NOMO-1 treated with DMSO at 0.1 percent for 48 hours (cell line): ENCODE measurements at regions not wholly inside any gene's neighbourhood (a gene's known extent, or its start where the extent isn't known, plus 50 kb on each side); places are given as distances from the start of the nearest gene placed in this dataset.

Source experiments
- DNase-seq: peaks from one replicate; lab custom pipeline; 2025; ENCODE audit not compliant: unreplicated experiment; lab: John Stamatoyannopoulos, UW

DNA sequence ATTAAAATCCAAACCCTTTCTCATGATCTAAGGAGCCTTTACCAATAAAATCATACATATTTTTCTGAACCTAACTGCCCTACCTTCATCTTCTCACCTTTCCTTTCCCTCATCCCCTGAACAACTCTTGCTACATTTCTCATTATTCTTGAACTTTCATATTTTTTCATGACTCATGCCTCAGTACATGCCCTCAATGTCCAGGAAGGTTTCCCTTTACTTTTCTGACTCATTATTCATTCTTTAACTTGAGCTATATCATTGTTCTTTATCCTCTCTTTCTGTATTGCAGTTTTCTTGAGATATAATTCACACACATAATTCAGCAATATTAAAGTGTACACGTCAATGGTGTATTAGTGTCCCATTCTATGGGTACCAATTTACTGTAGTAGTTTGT, 231.0 kb downstream of the ALG10B start:
- DNase-seq: no peak

DNA sequence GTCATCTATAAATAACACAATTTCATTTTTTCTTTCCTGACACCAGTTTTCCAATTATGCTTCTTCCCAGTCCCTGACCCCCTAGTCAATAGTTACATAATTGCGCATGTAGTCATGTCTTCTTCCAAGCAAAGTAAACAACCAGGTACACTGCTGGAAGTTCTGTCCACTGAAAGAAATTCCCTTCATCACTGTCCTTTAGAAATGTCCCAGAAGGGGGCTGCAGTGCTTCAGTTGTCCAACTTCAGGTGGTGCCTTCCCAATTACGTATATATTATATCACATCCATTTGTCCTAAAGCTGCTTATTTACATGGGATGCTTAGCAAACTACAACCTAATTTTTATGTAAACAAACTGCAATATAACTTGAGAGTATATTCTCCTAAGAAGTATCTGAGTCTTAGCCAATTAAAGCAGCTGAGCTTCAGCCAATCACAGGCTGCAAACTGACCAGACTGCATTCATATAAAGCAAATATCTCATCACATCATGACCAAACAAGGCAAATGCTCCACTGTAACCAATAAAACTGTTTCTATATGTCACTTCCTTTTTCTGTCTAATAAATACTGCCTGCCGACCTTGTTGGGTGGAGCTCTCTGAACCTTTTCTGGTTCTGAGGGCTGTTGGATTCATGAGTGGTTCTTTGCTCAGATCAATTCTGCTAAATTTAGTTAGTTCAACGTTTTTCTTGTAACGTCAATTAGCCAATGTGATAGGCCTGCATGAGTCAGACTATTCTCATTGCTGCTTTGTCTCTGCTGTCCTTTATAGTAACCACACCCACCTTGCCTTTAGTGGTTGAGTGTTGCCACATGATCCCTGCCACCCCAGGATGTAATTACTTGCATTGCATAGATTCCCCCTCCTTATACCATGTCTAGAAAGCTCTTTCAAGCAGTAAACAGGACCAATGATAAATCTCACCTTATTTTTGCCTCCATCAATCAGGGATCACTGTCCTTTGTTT, 239.3 kb downstream of the ALG10B start:
- DNase-seq: peak; percentile 85

DNA sequence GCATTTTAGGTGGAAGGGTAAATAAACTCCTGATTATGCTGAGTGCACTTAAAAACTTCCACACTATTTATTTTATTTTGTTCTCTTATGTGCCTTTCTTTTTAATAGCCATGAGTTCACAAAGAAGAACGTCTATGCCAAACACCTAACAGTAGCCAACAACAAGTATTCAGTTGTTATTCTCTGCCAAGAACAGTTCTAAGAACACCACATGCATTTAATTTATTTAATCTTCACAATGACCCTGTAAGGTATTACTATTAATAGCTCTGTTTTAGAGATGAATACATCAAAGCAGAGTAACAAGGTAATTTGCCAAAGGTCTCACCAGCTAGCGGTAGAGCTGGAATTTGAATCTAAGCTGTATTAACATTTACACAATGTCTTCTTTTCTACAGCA, 240.1 kb downstream of the ALG10B start:
- no peak for DNase-seq

DNA sequence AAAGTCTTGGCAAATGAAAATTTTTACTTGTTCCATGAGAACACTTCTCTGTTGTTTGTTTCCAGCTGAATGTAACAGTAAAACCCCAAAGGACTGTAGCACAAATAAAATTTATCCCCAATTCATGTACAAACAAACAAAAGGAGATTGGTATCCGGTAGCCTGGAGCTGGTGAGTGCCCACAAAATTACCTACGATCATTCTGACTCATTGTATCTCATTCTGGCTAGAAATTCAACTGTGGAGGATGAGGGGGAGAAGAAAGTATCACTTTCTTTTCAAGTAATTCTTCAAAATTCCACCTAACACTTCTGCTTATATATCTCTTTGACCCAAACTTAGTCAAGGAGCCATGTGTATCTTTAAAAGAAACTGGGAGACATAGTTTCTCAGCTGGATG, 268.5 kb downstream of the ALG10B start:
- no peak for DNase-seq

DNA sequence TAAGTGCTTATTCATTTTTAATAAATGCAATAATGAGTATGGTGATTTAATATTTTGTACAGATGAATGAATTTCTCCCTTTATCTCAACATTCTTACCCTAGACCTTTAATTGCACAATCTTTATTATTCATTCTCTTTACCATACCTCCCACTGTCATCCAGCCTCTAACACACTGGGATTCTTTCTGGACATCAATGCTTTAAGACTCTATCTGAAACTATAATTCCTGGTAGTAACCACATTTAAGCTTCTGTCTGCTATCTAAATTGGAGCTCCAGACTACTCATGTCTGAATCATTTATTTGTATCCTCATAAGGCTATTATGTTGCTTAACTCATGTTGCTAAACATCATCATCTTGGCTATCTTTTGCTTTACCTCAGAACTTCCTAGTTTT, 270.2 kb downstream of the ALG10B start:
- DNase-seq: peak; percentile 34

DNA sequence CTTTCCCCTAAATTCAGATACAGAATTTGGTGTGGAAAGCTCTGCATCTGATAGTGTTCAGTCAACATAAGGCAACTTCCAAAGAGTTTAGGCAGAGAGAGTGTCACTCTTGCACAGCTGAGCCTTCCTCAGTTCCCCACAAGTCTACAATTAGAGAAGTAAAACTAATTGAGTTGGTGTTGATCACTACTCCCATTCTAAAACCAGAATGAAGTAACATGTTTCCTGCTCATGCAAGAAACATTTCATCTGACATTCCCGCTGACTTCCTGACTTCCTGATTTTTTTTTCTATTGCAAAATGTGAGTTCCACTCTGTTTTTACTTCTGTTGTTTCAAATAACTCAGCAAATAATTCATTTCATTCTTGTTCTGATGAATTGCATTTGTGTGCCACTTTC, 271.0 kb downstream of the ALG10B start:
- peak; percentile 59 for DNase-seq

DNA sequence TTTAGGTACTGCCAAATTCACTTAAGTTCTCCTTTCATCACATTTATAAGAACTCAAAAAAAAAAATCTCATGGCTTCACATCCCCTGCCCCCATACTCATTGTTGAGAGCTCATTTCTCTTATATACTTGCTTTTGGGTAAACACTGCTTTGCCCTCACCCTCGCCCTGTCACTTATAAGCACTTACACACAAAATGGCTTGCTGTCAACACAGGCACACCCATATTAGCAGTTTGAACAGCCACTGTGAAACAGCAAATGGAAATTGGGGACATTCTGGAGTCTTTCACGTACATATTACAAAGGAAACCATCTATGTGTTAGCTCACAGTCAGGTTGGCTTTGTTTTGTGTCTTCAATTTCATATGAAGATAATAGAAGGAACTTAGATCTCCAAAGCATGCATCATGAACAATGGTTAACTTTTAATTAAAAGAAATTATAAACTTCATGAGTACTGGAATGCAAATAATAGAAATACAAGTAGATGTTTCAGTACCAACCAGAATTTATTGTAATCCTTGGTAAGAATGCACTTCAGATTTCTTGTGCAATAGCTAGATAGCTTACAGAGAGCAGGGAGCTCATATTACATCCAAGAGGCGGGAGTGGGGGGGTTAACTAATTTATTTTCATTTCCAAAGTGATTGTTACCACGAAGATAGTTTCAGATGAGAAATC, 272.2 kb downstream of the ALG10B start:
- no peak for DNase-seq

DNA sequence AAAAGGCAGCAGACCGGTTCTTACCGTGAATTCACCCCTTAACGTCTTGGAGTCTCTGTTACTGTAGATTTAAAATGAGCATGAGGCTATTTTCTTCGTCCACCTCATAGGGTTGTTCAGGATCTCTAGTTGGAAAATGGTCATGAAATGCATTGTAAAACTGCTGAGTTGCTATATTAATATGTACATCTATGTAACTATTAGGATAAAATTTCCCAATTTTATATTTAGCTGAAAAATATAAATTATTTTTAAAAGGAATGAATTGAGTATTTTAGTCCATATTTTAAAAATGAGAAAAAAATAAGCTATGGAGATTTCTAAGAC, 272.7 kb downstream of the ALG10B start:
- no peak for DNase-seq

DNA sequence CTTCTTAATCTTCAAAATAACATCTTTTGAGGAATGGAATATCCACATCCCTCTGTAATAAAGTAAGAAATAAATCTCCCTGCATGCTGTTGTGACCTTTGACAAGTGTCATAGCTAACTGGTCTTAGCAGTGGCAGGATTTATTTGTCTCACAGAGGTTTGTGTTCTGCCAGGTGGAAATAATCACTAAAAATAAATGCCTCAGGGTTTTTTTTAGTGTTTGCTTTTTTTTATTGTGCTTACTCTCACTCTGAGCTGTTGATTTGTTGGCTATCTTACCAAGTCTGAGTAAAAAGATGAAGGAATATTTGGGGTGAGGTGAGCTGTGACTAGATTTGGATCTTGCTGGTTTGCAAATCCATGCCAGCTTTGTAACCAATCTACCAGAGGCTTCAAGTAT, 285.4 kb downstream of the ALG10B start:
- DNase-seq: no peak
